ENCODE measurements at regions not wholly inside any gene's neighbourhood (a gene's known extent, or its start where the extent isn't known, plus 50 kb on each side); places are given as distances from the start of the nearest gene placed in this dataset.
"Not testable (repeated sequence)": the region's sequence is repeated elsewhere in the genome, so short reads cannot be mapped to it uniquely, and the experiment has no call there.

DNA sequence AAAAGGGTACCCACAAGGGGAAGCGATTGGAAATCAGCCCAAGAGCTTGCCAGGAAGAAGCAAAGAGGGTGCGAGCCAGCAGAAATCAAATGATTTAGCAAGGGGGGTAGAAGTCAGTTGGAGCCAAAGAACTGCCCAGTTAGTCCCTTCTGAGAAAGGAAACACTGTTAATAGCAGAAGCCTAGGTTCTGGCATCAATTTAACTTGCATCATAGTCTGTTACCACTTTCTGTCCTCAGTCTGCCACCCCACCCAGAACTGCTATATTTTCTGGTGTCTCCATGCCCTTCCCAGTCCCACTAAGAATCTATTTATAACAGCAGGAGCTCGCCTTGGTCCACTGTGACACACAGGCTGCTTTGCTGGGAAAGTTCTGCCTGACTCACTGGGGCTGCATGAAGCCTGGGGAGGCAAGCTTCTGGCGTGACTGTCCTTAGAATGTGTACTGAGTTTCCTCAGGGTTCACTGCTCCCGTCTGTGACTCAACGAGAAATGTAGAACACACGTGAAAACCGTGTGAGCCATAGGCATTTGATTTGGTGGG, 157.8 kb upstream of the TTC29 start:
- DNase-seq: no peak

DNA sequence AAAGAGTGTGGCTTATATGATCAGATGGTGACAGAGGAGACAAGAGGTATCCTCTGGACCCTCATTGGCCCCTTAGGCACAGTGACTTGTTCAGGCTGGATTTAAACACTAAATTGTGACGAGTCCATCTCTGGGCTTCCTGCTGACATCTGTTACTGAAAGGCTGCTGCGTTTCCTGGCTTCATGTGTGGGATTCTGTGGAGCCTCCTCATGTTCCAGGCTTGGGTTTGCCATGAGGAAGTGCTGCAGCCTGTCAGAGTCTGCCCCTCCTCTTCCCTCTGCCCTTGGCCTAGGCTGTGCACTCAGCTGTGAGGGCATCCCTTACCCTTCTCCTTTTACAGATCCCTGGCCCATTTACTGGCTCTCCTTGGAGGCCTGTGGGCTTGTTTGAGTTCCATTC, 159.1 kb upstream of the TTC29 start:
- no peak for DNase-seq

DNA sequence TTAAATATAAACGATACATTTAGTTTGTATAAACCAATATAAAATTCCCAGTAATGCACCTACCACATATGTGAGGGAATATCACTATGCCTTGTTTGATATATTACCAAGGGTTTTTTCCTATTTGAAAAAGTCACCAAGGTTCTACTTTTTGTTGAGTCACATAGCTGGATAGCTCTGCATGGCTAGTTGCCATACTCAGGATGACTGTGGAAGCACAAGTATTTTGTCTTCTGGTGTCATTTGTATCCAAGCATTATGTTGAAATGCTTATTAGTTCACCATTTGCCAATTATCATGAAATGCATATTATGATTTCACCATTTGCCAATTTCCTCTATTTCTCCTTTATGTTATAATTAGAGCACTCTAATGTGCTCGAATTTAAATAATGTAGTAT, 162.7 kb upstream of the TTC29 start:
- DNase-seq: no peak

GRCh38 chr4:147109800-147110199, 164.1 kb upstream of the TTC29 start:
- DNase-seq: no peak

DNA sequence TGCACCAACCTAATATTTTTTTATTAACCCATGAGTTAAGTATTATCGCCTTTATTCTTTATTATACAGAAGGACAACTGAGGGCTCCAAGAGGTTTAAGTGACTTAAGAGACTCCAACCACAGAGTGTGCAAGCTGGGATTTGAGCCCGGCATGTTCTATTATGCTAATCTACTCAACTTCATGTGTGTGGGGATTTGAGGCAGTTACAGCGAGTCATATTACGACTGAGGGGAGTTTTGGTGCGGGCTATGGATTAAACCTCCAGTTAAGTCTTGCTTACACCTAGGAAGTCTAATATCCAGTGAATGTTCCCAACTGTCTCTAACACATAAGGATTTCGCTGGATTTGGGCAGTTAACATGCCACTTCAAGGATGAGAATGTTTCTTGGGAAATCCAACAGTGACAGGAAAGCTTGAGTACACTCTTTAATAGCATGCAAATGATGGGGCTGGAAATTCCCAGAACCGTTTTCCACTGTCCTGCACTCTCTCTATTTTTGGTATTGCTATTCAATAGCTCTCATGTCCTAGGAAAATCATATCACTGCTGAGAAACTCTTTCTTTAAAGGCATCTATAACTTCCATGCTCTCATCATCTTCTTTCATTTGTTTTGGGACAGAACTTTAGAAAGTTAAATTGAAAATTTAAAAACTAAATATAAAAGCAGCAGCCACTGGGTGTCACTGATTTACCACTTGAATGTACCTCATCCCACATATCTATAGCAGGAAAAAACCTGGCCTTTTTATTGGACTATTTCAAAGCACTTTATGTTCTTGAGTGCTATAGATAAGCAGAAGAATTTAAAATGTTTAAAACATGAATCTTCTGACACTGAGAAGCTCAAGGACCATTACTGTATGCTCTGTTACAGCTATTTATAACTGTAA, 165.1 kb upstream of the TTC29 start:
- DNase-seq: no peak

GRCh38 chr4:147112196-147112595, 166.5 kb upstream of the TTC29 start:
- DNase-seq: not testable (repeated sequence)

DNA sequence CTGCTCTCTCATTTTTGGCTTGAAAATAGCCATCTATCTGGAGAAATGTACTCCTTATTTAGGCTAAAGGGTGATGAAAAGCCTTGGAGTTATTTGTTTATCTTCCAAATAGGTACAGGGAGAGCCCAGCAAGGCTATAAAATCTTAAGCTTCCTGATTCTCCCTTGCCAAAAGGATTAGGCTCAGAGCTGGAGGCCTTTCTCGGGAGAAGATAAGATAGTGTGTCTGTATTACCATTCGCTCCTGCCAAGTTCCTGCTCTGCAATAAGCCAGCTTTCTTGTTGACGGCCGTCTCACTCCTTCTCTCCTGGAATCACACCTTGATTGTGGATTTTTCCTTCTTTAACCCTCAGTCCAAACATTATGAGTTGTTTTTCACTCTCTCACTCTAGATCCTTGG, 171.8 kb upstream of the TTC29 start:
- DNase-seq: no peak

DNA sequence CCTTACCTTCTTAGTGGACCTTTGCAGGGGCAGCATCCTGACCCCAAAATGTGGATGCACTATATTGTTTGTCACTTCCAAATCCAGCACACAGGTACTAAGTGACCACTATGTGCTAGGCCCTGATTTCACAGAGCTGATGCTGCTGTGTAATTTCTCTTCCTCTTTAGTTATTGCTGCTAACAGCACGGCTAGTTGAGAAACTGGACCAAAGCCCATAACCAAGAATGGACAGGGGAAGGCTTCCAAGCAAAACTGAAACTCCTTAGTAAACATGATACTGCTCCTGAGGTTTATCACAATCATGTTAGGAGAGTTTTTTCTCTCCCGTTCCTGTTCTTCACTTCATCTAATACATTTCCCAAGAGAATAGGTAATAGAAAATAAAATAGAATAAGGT, 172.9 kb upstream of the TTC29 start:
- no peak for DNase-seq

DNA sequence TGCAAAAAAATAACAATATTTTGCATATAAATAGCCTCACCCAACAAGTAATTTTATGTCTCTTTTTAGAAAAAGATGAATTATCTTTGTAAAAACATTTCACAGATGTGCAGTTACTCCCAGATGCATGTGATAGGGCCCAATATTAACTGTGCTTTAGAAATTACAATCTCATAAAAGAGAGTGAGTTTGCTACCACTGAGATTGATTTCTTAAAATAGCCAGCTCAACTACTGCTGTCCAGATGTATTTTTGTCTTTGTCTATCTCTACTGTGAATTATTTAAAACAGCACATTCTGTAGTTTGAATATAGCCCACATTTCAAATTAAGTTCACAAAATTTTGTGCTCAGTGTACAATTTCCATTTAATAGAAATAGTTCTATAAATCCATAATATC, 177.0 kb upstream of the TTC29 start:
- no peak for DNase-seq

GRCh38 chr4:147123146-147123545, 177.5 kb upstream of the TTC29 start:
- no peak for DNase-seq

- DNase-seq: no peak
Measured at GRCh38 chr4:147128787-147129186, 183.1 kb upstream of the TTC29 start.

DNA sequence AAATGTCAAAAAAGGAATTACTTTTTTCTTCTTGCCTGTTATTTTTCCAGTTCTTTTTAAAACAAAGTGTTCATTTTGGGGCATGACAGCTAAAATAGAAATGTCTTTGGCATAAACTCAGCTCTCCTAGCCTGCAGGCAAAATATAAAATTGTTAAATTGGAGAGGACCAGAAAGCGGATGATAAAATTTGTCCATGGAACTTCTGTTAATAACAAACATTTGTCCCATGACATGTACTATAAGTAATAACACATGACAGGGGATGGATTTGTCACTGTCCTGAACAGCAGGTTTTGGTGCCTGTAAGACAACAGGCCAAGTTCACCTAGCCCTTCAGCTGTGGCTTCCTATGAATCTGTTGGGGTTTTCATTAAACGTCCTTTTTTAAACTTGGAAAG, 184.0 kb upstream of the TTC29 start:
- no peak for DNase-seq

- no peak for DNase-seq
Measured at GRCh38 chr4:147134536-147135210, 189.0 kb upstream of the TTC29 start.

GRCh38 chr4:147136310-147136709, 190.6 kb upstream of the TTC29 start:
- no peak for DNase-seq

GRCh38 chr4:147136751-147137150, 191.1 kb upstream of the TTC29 start:
- DNase-seq: no peak

DNA sequence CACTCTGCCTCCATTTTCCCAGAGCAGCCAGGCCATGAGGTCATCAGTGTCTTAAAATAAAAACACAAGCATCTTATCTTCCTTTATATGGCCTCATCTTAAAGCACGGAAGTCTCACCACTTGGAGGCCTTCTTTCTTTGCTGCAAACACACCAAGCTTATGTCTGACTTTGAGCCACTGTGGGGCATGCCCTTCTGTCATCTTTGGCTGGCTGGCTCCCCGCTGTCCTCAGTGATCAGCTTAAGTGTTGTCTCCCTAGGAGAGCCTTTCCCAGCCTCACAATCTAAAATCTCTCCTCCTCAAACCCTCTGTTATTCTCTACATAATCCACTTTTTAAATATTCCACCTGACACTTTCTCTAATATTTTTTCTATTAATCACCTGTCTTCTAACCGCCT, 191.6 kb upstream of the TTC29 start:
- DNase-seq: no peak

GRCh38 chr4:147138171-147138570, 192.5 kb upstream of the TTC29 start:
- no peak for DNase-seq

- no peak for DNase-seq
Measured at GRCh38 chr4:147139455-147140198, 194.0 kb upstream of the TTC29 start.

- no peak for DNase-seq
Measured at GRCh38 chr4:147151763-147152162, 206.1 kb upstream of the TTC29 start.

GRCh38 chr4:147157860-147158701, 212.4 kb upstream of the TTC29 start:
- no peak for DNase-seq

GRCh38 chr4:147160908-147161513, 215.3 kb upstream of the TTC29 start:
- DNase-seq: no peak

- DNase-seq: no peak
Measured at GRCh38 chr4:147163311-147163710, 217.6 kb upstream of the TTC29 start.

Data from effector CD4-positive, alpha-beta T cell (primary cell).